HG03064 (cell line): ENCODE measurements at regions not wholly inside any gene's neighbourhood (a gene's known extent, or its start where the extent isn't known, plus 50 kb on each side); places are given as distances from the start of the nearest gene placed in this dataset.
A peak's percentile ranks its signal among the peaks of the same experiment; 100 is the strongest.
"Not testable (repeated sequence)": the region's sequence is repeated elsewhere in the genome, so short reads cannot be mapped to it uniquely, and the experiment has no call there.

Experiments used
- ATAC-seq: cut with Tn5 transposase; IDR thresholded peaks from one replicate; pipeline ENCODE4 v1.9.1; 2021; ENCODE audit warnings: low read depth; ENCODE audit not compliant: unreplicated experiment

DNA sequence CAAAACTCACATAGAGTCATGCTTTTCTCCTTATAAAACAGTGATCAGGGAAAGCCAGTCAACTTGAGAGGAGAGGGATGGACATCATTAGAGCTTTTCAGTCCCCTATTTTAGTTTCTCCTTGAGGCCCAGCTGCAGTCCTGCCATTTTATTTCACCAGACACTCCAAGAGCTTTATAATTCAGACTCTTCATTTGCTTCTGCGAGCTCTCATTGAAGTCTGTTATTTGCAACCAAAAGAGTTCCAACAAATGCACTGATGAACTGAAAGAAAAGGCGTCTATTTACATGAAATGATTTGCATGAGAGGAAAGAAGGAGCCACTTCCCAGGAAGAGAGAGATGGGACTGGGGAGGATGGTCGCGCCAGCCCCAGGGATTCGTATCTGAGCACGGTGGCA lies 86.8 kb downstream of the NDUFA12 start:
- ATAC-seq: no peak

DNA sequence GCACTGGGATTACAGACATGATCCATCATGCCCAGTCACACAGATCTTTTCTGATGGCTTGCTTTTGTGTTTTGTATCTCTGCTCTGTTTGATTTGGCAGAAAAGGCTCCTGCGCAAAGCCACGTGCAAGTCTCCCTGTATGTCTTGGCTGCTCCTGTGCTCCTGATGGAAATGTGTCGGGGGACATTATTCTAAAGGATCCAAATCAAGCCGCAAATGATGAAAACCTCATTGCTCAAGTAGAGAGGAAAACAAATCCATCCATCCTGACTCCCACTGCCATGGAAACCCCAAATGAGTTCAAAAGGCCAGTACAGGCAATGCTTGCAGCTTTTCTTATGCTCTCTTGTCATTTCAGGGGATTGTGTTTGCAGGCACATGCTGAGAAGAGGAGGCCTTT lies 93.8 kb downstream of the NDUFA12 start:
- ATAC-seq: no peak

DNA sequence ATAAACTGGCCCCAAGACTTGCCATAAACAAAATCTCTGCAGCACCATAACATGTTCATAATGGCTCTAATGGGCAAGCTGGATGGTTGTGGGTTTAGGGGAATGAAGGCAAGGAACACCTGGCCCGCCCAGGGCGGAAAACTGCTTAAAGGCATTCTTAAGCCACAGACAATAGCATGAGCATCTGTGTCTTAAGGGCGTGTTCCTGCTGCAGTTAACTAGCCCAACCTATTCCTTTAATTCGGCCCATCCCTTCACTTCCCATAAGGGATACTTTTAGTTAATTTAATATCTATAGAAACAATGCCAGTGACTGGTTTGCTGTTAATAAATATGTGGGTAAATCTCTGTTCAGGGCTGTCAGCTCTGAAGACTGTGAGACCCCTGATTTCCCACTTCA lies 97.7 kb downstream of the NDUFA12 start:
- not testable (repeated sequence) for ATAC-seq

DNA sequence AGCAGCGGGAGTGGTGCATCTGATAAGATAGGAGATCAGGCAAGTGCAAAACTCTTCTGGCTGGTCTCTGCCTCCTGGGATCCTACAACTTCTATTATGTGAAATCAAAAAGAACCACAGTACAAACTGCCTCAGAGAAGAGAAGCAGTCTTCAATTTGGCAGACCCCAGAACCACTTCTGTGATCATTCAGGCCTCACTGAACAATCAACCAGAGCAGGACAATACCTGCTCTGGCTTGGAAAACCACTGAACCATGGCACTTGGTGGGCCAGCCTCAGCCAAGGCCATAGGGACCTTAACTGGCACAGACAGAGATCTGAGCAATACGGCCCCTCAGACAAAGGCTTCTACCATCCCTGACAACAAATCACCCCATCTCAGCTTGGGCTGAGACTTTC lies 103.0 kb downstream of the NDUFA12 start:
- ATAC-seq: no peak

DNA sequence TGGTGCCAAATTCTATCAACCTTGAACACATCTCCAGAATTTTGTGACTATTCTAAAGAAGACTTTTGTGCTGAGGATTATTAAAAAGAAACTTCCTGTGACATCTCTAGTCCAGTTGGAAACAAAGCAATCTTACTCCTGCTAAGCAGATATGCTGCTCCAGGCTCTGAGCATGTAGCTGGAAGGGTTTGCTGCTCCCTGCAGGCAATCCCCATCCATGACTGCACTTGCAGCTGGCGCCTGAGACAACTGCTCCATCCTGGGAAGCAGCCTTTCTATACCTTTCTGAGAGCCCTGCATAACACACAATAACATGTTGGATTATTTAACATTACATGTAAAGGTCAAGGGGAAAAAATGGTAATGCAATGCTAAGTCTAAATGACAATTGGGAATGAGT lies 105.1 kb downstream of the NDUFA12 start:
- no peak for ATAC-seq

DNA sequence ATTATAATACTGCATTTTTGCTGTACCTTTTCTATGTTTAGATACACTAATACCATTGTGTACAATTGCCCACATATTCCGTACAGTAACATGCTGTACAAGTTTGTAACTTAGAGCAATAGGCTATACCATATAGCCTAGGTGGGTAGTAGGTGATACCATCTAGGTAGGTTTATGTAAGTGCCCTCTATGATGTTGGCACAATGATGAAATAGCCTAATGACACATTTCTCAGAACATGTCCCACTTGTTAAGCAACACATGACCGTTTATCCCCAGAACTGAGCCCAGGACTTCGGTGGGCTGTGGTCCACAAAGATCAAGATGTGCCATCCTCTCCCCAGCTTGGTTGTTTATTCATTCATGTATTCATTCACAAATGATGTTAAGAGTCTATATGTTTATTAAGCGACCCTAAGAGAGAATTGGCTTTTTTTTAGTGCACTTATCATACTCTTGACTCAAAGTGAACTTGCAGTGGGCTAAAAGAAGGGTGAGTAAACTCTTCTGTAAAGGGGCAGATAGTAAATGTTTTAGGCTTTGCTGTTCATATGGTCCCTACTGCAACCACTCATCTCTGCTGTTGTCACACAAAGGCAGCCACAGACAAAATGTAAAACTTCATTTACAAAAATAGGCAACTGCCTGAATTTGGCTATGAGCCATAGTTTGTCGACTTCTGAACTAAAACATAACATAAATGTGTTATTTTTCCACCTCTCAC lies 110.8 kb downstream of the NDUFA12 start:
- ATAC-seq: no peak

DNA sequence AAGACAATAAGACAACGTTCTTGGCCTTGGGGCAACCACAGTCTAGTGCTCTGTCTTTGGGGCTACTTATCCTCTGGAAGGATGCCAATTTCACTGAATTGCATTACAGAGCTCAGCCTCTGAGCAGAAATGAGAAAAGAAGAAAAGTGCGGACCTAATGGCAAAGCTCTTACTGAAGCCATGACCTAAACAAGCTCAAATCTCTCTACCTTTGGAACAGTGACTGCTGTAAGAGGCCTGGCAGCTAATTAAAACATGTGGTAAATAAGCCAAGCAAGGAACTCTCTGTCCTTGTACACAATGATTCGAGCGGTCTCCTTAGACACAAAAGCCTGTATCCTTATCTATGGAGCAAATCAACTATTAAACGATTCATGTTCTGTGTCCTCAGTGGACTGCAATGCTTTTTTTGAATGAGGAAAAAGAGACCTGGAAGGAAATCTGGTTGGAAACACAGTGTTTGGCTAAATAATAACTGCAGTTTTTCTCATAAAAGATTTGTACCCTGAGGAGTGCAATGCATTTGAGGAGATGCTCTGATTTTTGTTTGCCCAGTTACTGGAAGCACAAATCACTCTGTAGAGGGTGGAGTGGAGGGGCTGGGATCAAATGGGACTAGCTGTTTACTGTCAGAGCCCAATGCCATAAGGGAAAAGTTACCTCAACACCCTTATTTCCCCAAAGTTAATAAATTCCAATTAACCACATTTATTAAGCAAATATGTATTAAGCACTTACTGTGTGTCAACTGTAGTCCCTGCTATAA lies 113.9 kb downstream of the NDUFA12 start:
- no peak for ATAC-seq

DNA sequence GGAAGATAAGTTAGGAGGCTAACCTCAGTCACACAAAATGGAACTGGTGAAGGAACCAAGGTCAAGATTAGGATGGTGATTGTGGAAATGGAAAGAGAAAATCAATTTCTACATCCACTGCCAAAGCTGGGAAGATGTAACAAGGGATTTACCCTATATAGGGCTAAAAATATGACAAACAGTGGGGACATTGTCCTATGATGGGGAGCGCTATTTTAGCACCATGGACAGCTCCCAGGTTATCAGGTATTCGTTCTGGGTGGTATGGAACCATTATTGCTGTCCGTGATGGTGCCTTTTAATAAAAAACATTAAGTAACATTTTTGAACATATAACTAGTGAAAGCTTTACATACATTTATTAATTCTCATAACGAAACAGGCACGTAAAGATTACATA lies 124.0 kb downstream of the NDUFA12 start:
- no peak for ATAC-seq

DNA sequence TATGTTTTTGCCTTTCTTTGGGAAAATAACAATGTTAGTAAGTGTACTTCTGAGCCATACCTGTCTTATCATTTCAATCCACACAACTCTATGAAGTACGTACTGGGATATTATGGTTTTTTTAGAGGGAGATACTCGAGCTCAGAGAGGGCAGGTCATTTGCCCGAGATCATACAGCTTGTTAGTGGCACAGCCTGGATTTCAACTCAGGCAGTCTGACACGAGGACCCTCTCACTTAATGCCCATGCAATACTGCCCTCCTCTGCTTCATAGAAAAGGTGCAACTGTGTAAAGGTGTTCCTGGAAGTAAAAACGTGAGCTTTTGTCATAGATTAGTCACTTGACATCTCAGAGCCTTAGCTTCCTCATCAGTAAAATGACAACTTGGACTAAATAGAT lies 128.0 kb downstream of the NDUFA12 start:
- ATAC-seq: peak; percentile 45

DNA sequence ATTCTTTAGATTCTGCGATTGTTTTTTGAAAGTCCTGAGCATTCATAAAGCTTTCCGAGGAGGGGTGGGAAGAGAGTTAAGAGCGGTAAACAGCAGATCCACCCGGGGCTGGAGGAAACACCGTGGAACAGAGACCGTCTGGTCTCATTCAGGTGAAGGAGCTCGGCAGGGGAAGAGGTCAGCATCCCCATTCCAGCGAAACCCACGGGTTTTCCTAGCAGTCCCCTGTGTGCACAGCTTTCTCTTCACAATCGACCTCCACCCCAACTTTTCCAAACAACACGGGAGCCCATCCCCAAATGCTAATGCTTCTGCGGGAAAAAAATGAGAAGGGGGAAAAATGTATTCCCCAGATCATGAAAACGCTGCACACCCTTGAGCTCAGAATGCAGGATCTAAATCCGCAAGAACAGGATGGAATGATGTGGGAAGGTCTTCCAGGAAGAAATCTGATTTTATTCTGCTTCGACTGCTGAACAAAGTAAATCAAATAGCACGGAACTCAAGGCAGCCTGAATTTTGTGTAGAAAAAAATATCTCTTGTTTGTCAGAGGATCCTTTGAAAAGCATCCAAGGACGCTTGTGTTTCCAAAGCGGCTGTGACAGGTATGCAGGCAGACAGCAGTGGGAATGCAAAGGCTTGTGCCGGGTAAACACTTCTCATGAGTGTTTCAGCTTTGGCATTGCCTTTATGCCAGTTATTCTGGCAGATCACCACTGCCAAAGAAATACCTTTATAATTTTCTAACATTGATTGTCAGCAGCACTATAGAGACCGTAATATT lies 128.8 kb downstream of the NDUFA12 start:
- no peak for ATAC-seq

DNA sequence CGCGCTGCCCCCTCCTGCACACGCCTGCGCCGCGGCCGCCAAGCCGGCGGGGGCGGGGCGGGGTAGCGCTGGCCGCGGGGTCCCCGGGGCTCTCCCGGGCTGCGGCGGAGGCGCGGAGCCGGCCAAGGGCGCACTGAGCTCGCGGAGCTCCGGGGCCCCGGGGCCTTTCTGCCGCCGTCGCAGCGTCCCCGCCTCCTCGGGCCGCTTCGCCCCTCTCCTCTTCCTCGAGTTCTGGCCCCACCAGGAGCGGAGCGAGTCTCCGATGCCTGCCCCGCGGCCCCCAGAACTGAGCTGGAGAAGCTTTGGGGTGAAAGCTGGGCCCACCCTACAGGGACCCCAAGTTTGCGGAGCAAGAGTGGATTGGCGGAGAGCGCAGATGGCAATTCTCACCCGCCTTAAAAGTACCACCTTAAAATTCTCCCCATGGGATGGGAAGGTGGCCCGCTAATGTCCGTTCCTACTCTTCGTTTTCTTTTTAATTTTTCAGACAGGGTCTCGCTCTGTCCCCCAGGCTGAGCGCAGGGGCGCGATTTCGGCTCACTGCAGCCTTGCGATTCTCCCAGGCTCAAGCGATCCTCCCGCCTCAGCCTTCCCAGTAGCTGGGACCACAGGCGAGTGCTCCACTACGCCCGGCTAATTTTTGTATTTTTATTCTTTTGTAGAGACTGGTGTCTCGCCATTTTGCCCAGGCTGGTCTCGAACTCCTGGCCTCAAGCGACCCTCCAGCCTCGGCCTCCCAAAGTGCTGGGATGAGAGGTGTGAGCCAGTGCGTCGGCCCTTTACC lies 129.6 kb downstream of the NDUFA12 start:
- no peak for ATAC-seq

DNA sequence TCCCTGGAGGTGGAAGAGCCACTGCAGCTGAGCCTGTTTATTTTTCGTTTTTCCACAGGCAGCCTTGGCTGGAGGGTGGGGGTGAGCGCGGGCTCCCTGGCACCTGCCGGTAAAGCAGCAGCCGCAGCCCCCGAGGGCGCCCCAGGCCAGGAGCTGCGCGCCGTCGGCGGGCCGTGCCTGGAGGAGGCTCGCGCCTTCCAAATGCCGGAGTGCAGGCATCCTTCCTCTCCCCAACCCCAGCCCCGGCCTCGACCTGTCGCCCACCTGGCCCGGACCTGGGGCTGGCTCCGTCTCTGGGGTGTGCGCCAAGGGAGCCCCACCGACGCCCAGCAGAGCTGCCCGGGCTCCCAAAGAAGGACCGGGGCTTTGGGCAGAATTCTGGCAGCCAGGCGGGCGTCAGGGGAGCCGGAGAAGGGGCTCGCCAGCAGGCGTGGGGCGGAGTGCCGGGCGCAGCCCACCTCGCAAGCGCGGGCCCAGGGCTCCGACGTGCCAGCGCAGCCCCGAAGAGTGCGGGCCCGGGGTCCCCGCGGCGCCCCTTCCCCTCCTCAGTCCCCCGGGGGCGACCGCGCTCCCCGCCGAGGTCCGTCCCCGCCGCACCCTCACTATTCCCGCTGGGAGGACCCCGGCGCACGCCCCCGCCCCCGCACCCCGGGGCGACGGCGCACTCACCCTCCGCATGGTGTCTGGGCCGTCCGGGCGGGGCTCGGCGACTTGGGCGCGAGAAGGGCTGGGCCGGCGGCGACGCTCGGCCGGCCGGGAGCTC lies 130.3 kb downstream of the NDUFA12 start:
- ATAC-seq: peak; percentile 58

DNA sequence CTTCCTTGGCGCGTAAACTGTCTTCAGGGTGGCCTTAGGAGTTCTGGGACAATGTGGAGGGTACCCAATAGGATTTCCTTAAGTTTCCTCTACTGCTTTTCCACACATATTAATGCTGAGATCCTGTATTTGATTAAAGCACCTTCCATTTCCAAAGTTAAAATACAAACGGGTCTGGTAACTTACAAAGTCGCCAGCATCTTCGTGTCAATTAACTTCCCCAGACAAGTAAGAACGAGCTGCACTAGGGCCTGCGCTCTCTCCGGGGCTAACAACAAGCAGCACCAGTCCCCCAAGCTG lies 130.9 kb downstream of the NDUFA12 start:
- ATAC-seq: peak; percentile 3

DNA sequence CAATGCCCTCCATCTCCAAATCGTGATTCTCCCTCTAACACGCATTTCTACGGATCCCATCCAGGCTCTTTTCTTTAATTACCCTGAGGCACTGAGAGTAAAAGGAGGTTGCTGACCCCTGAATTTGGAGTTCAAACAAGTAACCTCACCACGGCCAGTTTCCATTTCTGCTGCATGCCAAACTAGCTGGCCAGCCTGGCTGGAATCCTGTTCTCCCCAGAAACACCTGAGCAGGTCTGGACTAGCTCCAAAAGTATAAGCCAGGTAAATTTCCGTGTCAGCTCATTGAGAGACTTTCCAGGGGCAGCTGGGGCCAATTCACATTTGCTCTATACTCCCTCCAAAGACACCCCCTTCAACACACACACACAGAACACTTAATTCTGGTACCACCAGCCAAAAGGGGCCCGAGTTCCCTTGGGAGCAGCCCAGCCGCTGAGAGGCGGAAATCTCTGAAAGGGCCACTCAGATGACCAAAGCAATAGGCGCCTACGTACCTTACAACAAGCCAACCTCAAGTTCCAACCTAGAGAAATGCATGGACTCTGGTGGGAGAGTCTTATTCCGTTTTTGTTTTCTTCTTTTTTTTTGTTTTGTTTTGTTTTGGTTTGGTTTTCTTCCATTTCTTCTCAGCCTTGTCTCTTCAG lies 131.4 kb downstream of the NDUFA12 start:
- no peak for ATAC-seq

DNA sequence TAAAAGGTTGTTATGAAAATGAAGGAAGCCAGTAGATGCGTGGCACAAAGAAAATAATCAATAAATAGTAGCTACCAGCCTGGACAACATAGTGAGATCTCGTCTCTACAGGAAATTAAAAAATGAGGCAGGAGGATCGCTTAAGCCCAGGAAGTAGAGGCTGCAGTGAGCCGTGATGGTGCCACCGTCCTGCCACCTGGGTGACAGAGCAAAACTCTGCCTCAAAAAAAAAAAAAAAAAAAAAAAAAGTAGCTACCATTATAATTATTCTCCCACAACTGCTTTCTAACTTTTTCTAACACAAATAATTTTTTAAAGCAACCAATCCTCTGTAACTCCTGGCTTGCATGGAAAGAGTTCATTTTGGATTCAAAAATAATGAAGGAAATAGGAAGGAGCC lies 133.0 kb downstream of the NDUFA12 start:
- no peak for ATAC-seq

DNA sequence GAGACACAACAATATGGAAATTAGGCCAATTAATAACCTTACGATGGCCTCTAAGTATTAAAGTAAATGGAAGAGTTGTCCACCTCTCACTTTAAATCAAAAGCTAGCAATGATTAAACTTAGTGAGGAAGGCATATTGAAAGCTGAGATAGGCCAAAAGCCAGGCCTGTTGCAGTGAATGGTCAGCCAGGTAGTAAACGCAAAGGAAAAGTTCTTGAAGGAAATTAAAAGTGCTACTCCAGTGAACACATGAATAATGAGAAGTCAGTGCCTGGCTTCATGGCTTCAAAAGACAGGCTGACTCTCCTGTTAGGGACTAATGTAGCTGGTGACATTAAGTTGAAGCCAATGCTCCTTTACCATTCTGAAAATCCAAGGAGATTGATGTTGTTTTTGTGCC lies 135.3 kb downstream of the NDUFA12 start:
- ATAC-seq: no peak

DNA sequence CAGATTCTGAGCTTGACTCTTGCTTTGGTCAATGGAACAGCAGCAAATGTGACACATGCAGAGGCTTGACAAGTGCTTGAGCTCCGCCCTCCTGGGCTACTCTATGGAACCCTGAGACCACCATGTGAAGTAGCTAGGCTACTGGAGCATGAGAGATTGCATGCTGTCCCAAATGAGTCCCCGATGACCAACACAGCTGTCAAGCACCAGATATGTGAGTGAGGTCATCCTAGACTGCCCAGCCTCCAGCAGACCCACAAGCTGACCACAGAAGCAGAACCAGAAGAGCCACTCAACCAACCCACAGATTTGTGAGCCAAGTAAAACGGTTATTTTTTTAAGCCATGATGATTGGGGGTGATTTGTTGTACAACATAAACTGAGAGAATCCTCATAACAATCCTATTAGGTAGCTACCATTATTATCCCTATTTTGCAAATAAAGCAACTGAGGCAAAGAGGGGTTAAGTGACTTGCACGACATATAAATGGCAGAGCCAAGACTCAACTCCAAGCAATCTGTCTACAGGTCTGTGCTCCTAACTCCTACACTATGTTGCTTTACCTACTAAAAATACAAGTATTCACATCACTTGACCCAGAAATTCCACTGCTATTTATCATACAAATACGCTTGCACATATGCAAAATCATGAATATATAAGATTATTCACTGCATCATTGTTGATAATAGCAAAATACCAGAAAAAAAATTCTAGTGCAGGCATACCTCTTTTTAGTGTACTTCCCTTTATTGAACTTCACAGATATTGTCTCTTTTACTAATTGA lies 136.2 kb downstream of the NDUFA12 start:
- no peak for ATAC-seq

DNA sequence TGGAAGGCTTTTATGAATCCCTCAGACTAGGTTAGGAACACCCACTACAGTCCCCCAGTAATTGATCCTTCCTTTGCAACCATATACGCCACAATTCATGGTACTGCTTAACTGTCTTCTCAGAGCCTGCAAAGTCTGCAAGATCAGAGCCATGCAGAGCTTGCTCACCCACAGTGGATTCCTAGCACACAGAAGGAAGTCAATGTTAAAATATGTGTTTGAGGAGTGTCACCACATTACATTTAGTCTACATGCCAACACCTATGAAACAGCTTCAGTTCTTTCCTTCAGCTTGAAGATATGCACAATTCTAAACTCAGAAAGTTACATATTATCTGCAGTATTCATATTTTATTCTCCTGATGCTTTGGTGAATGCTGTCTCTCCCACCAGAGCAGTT lies 138.5 kb downstream of the NDUFA12 start:
- ATAC-seq: no peak
